ENCODE measurements at regions not wholly inside any gene's neighbourhood (a gene's known extent, or its start where the extent isn't known, plus 50 kb on each side); places are given as distances from the start of the nearest gene placed in this dataset.

DNA sequence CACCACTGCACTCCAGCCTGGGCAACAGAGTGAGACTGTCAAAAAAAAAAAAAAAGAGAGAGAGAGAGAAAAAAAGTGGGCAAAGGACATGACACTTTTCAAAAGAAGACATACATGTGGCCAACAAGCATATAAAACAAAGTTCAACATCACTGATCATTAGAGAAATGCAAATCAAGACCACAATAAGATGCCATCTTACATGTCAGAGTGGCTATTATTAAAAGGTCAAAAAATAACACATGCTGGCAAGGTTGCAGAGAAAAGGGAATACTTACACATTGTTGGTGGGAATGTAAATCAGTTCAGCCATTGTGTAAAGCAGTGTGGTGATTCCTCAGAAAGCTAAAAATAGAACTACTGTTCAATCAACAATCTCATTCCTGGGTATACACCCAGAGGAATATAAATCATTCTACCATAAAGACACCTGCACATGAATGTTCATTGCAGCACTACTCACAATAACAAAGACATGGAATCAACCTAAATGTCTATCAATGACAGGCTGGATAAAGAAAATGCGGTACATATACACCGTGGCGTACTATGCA lies 94.9 kb upstream of the TRIM2 start:
- TF ChIP-seq, protein P1, sequence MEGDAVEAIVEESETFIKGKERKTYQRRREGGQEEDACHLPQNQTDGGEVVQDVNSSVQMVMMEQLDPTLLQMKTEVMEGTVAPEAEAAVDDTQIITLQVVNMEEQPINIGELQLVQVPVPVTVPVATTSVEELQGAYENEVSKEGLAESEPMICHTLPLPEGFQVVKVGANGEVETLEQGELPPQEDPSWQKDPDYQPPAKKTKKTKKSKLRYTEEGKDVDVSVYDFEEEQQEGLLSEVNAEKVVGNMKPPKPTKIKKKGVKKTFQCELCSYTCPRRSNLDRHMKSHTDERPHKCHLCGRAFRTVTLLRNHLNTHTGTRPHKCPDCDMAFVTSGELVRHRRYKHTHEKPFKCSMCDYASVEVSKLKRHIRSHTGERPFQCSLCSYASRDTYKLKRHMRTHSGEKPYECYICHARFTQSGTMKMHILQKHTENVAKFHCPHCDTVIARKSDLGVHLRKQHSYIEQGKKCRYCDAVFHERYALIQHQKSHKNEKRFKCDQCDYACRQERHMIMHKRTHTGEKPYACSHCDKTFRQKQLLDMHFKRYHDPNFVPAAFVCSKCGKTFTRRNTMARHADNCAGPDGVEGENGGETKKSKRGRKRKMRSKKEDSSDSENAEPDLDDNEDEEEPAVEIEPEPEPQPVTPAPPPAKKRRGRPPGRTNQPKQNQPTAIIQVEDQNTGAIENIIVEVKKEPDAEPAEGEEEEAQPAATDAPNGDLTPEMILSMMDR (IDR thresholded peaks at IDR 0.05) = no peak
- TF ChIP-seq EZH2phosphoT487 (IDR thresholded peaks at IDR 0.05) = no peak
- TF ChIP-seq EZH2 (IDR thresholded peaks at IDR 0.05) = no peak

Measured in neural progenitor cell (in vitro differentiated cells).